ENCODE measurements at regions not wholly inside any gene's neighbourhood (a gene's known extent, or its start where the extent isn't known, plus 50 kb on each side); places are given as distances from the start of the nearest gene placed in this dataset.
"Not testable (repeated sequence)": the region's sequence is repeated elsewhere in the genome, so short reads cannot be mapped to it uniquely, and the experiment has no call there.

- not testable (repeated sequence) for TF ChIP-seq YY1 (IDR thresholded peaks at IDR 0.05; ENCODE audit: insufficient read depth, insufficient read length); ZNF274 (IDR thresholded peaks at IDR 0.05; ENCODE audit: low read depth, low read length); SUZ12 (IDR thresholded peaks at IDR 0.05; ENCODE audit: extremely low read depth, insufficient read depth, insufficient read length)
Measured at GRCh38 chr17:22099633-22100032, 407.3 kb downstream of the KCNJ18 start.

Measured in NT2/D1 (cell line).